Effector memory CD8-positive, alpha-beta T cell (primary cell): ENCODE measurements at regions not wholly inside any gene's neighbourhood (a gene's known extent, or its start where the extent isn't known, plus 50 kb on each side); places are given as distances from the start of the nearest gene placed in this dataset.
A peak's percentile ranks its signal among the peaks of the same experiment; 100 is the strongest.

ENCODE experiments used
- ATAC-seq: fragments of 150-1000 bp; cut with Tn5 transposase; replicated peaks from 2 replicates; pipeline ENCODE4 v1.10.0; 2021; ENCODE audit warnings: mild to moderate bottlenecking, moderate library complexity
- DNase-seq, 3 experiments: peaks; one replicate each; pipeline ENCODE4 v3.0.0; 2021
- H3K27ac Mint-ChIP-seq, 2 donors: one replicate each; pipeline ENCODE4 v1.8.0; 2022; ENCODE audit warnings: mild to moderate bottlenecking in 2 of 2, mixed read lengths in 2 of 2, moderate library complexity in 2 of 2
- H3K27me3 Mint-ChIP-seq, 2 donors: one replicate each; pipeline ENCODE4 v1.8.0; 2022; ENCODE audit warnings: mixed read lengths in 2 of 2
- H3K36me3 Mint-ChIP-seq: one replicate; pipeline ENCODE4 v1.8.0; 2022; ENCODE audit warnings: mild to moderate bottlenecking, moderate library complexity, mixed read lengths; ENCODE audit not compliant: insufficient read depth
- H3K4me1 Mint-ChIP-seq, 2 donors: one replicate each; pipeline ENCODE4 v1.8.0; 2022; ENCODE audit warnings: low read depth in 2 of 2, mixed read lengths in 2 of 2
- H3K4me3 Mint-ChIP-seq, 2 donors: one replicate each; pipeline ENCODE4 v1.8.0; 2022; ENCODE audit warnings: mild to moderate bottlenecking in 2 of 2, mixed read lengths in 2 of 2, moderate library complexity in 2 of 2
- H3K9me3 Mint-ChIP-seq, 2 donors: one replicate each; pipeline ENCODE4 v1.8.0; 2022; ENCODE audit warnings: mixed read lengths in 2 of 2

- Mint-ChIP-seq H3K9me3 (no peaks in the 10 kb centered on the region), H3K4me3 (no peak overlapping the region), H3K27ac (no peak overlapping the region), H3K36me3 (no peaks in the 10 kb centered on the region), H3K4me1 (no peaks in the 10 kb centered on the region), H3K27me3 (peaks cover 0 to 9% of the 10 kb centered on the region in 2 donors)
- ATAC-seq: peak; percentile 46
- DNase-seq: peak in 2 of 3 experiments; percentile 20
These were observed 60.6 kb upstream of the KCNA1 start for GRCh38 chr12:4849115-4849541.

- Mint-ChIP-seq H3K27me3 (peaks cover 0 to 9% of the 10 kb centered on the region in 2 donors), H3K27ac (peak overlapping the region in 1 of 2 donors; percentile 44), H3K4me1 (no peaks in the 10 kb centered on the region), H3K36me3 (no peaks in the 10 kb centered on the region), H3K4me3 (no peak overlapping the region), H3K9me3 (no peaks in the 10 kb centered on the region)
- DNase-seq (no peak), ATAC-seq (no peak)
These were observed 59.8 kb upstream of the KCNA1 start for GRCh38 chr12:4849795-4850345.

GRCh38 chr12:4850857-4851380 is 58.8 kb upstream of the KCNA1 start:
- Mint-ChIP-seq H3K36me3 (no peaks in the 10 kb centered on the region), H3K9me3 (no peaks in the 10 kb centered on the region), H3K27ac (no peak overlapping the region), H3K4me1 (peaks cover 8 to 10% of the 10 kb centered on the region in 2 donors), H3K27me3 (peaks cover 0 to 16% of the 10 kb centered on the region in 2 donors), H3K4me3 (no peak overlapping the region)
- DNase-seq (no peak), ATAC-seq (no peak)

GRCh38 chr12:4852308-4852707 is 57.4 kb upstream of the KCNA1 start:
- H3K27me3 Mint-ChIP-seq: peaks cover 0 to 16% of the 10 kb centered on the region in 2 donors
- no peak overlapping the region for H3K4me3 Mint-ChIP-seq
- no peaks in the 10 kb centered on the region for H3K9me3 Mint-ChIP-seq
- no peaks in the 10 kb centered on the region for H3K36me3 Mint-ChIP-seq
- H3K4me1 Mint-ChIP-seq: peaks cover 12 to 14% of the 10 kb centered on the region in 2 donors
- no peak for ATAC-seq
- H3K27ac Mint-ChIP-seq: no peak overlapping the region
- no peak for DNase-seq

- no peak overlapping the region for H3K27ac Mint-ChIP-seq
- no peak for ATAC-seq
- H3K4me1 Mint-ChIP-seq: peaks cover 15 to 19% of the 10 kb centered on the region in 2 donors
- DNase-seq: no peak
- H3K4me3 Mint-ChIP-seq: no peak overlapping the region
- no peaks in the 10 kb centered on the region for H3K36me3 Mint-ChIP-seq
- no peaks in the 10 kb centered on the region for H3K9me3 Mint-ChIP-seq
- H3K27me3 Mint-ChIP-seq: peaks cover 3 to 22% of the 10 kb centered on the region in 2 donors
These were observed 56.8 kb upstream of the KCNA1 start for GRCh38 chr12:4852911-4853310.

GRCh38 chr12:4855121-4855924 is 54.4 kb upstream of the KCNA1 start:
- H3K27me3 Mint-ChIP-seq: peaks cover 16 to 38% of the 10 kb centered on the region in 2 donors
- no peaks in the 10 kb centered on the region for H3K9me3 Mint-ChIP-seq
- H3K4me3 Mint-ChIP-seq: peak overlapping the region in 1 of 2 donors; percentile 30
- ATAC-seq (peak; percentile 73), DNase-seq (peak; percentile 46 to 50 (median 49))
- peaks cover 3% of the 10 kb centered on the region for H3K36me3 Mint-ChIP-seq
- no peak overlapping the region for H3K27ac Mint-ChIP-seq
- H3K4me1 Mint-ChIP-seq: peaks cover 18 to 22% of the 10 kb centered on the region in 2 donors

- no peak for DNase-seq
- H3K4me3 Mint-ChIP-seq: peak overlapping the region in 1 of 2 donors; percentile 17
- H3K27me3 Mint-ChIP-seq: peaks cover 28 to 49% of the 10 kb centered on the region in 2 donors
- no peaks in the 10 kb centered on the region for H3K9me3 Mint-ChIP-seq
- peaks cover 3% of the 10 kb centered on the region for H3K36me3 Mint-ChIP-seq
- peak overlapping the region in 1 of 2 donors; percentile 30 for H3K27ac Mint-ChIP-seq
- ATAC-seq: peak; percentile 18
- H3K4me1 Mint-ChIP-seq: peaks cover 18 to 22% of the 10 kb centered on the region in 2 donors
These were observed 53.1 kb upstream of the KCNA1 start for GRCh38 chr12:4856596-4856995.

- Mint-ChIP-seq H3K27ac (no peak overlapping the region), H3K4me1 (peaks cover 18 to 22% of the 10 kb centered on the region in 2 donors), H3K27me3 (peaks cover 36 to 60% of the 10 kb centered on the region in 2 donors), H3K4me3 (peak overlapping the region; percentile 72 to 79), H3K36me3 (peaks cover 3% of the 10 kb centered on the region), H3K9me3 (no peaks in the 10 kb centered on the region)
- ATAC-seq (peak; percentile 89), DNase-seq (peak; percentile 64 to 72 (median 68))
These were observed 52.0 kb upstream of the KCNA1 start for GRCh38 chr12:4857472-4858291.

GRCh38 chr12:4858386-4858785 is 51.3 kb upstream of the KCNA1 start:
- H3K4me3 Mint-ChIP-seq: peak overlapping the region; percentile 72 to 79
- no peak overlapping the region for H3K27ac Mint-ChIP-seq
- DNase-seq (no peak), ATAC-seq (no peak)
- H3K36me3 Mint-ChIP-seq: peaks cover 3% of the 10 kb centered on the region
- H3K27me3 Mint-ChIP-seq: peaks cover 36 to 67% of the 10 kb centered on the region in 2 donors
- H3K4me1 Mint-ChIP-seq: peaks cover 18 to 22% of the 10 kb centered on the region in 2 donors
- H3K9me3 Mint-ChIP-seq: no peaks in the 10 kb centered on the region

GRCh38 chr12:4859478-4860210 is 50.1 kb upstream of the KCNA1 start:
- peaks cover 3% of the 10 kb centered on the region for H3K36me3 Mint-ChIP-seq
- H3K4me1 Mint-ChIP-seq: peaks cover 18 to 22% of the 10 kb centered on the region in 2 donors
- DNase-seq: no peak
- no peaks in the 10 kb centered on the region for H3K9me3 Mint-ChIP-seq
- H3K4me3 Mint-ChIP-seq: no peak overlapping the region
- H3K27me3 Mint-ChIP-seq: peaks cover 36 to 79% of the 10 kb centered on the region in 2 donors
- no peak for ATAC-seq
- H3K27ac Mint-ChIP-seq: no peak overlapping the region
